A673 (cell line): ENCODE measurements at regions not wholly inside any gene's neighbourhood (a gene's known extent, or its start where the extent isn't known, plus 50 kb on each side); places are given as distances from the start of the nearest gene placed in this dataset.

Source experiments
- CTCF ChIP-seq: fragments of 300-800, 200-600 bp; sonication (generic); conservative IDR thresholded peaks from 2 replicates; pipeline ENCODE4 v1.5.1; 2017; ENCODE audit warnings: low read depth, mild to moderate bottlenecking, antibody characterized with exemption, low read length, moderate library complexity, mixed read lengths
- EZH2 ChIP-seq: fragments of 200-600 bp; sonication (generic); IDR thresholded peaks from 2 replicates; pipeline ENCODE4 v1.6.1; 2017; ENCODE audit warnings: borderline replicate concordance, low read depth, mild to moderate bottlenecking, mixed read lengths, antibody characterized with exemption, low read length; ENCODE audit not compliant: poor library complexity, severe bottlenecking

- TF ChIP-seq EZH2 = no peak
- TF ChIP-seq CTCF = no peak
Observed at GRCh38 chr9:115296831-115297565, 179.0 kb upstream of the TNC start.
